Activated CD8-positive, alpha-beta memory T cell treated with anti-CD3 and anti-CD28 coated beads, Interleukin-2, amount 50 U/mL, for 24 hours (primary cell): ENCODE measurements at regions not wholly inside any gene's neighbourhood (a gene's known extent, or its start where the extent isn't known, plus 50 kb on each side); places are given as distances from the start of the nearest gene placed in this dataset.
"Not testable (repeated sequence)": the region's sequence is repeated elsewhere in the genome, so short reads cannot be mapped to it uniquely, and the experiment has no call there.

Experiments used
- DNase-seq: peaks from one replicate; pipeline ENCODE4 v3.0.0-alpha.2; 2020; ENCODE audit errors: extremely low read depth

GRCh38 chrX:121641560-121641959, 594.1 kb downstream of the GLUD2 start:
- no peak for DNase-seq

GRCh38 chrX:121642415-121642814, 595.0 kb downstream of the GLUD2 start:
- no peak for DNase-seq

- no peak for DNase-seq
Measured at GRCh38 chrX:121649417-121649816, 602.0 kb downstream of the GLUD2 start.

- DNase-seq, result no peak
Measured at GRCh38 chrX:121655276-121655675, 607.9 kb downstream of the GLUD2 start.

GRCh38 chrX:121666171-121666570, 618.8 kb downstream of the GLUD2 start:
- no peak for DNase-seq

GRCh38 chrX:121671649-121672048, 624.2 kb downstream of the GLUD2 start:
- no peak for DNase-seq

GRCh38 chrX:121709236-121709635, 661.8 kb downstream of the GLUD2 start:
- DNase-seq, result not testable (repeated sequence)

GRCh38 chrX:121733514-121733913, 686.1 kb downstream of the GLUD2 start:
- no peak for DNase-seq

GRCh38 chrX:121746105-121746504, 698.7 kb downstream of the GLUD2 start:
- DNase-seq, result no peak

GRCh38 chrX:121753602-121754001, 706.2 kb downstream of the GLUD2 start:
- not testable (repeated sequence) for DNase-seq

GRCh38 chrX:121754301-121754700, 706.9 kb downstream of the GLUD2 start:
- no peak for DNase-seq

- DNase-seq, result no peak
Measured at GRCh38 chrX:121755541-121755940, 708.1 kb downstream of the GLUD2 start.

GRCh38 chrX:121761845-121762244, 714.4 kb downstream of the GLUD2 start:
- no peak for DNase-seq

- no peak for DNase-seq
Measured at GRCh38 chrX:121763671-121764070, 716.3 kb downstream of the GLUD2 start.

- DNase-seq, result not testable (repeated sequence)
Measured at GRCh38 chrX:121768210-121768609, 720.8 kb downstream of the GLUD2 start.

- no peak for DNase-seq
Measured at GRCh38 chrX:121781991-121782390, 734.6 kb downstream of the GLUD2 start.

- no peak for DNase-seq
Measured at GRCh38 chrX:121782544-121782943, 735.1 kb downstream of the GLUD2 start.

- DNase-seq, result no peak
Measured at GRCh38 chrX:121782976-121783375, 735.6 kb downstream of the GLUD2 start.

GRCh38 chrX:121802881-121803412, 755.5 kb downstream of the GLUD2 start:
- DNase-seq, result no peak

- no peak for DNase-seq
Measured at GRCh38 chrX:121823406-121823805, 776.0 kb downstream of the GLUD2 start.

- no peak for DNase-seq
Measured at GRCh38 chrX:121831601-121832000, 784.2 kb downstream of the GLUD2 start.

- no peak for DNase-seq
Measured at GRCh38 chrX:121832446-121832845, 785.0 kb downstream of the GLUD2 start.

GRCh38 chrX:121836000-121836399, 788.6 kb downstream of the GLUD2 start:
- no peak for DNase-seq

GRCh38 chrX:121851033-121851432, 803.6 kb downstream of the GLUD2 start:
- DNase-seq, result no peak
